ENCODE measurements at regions not wholly inside any gene's neighbourhood (a gene's known extent, or its start where the extent isn't known, plus 50 kb on each side); places are given as distances from the start of the nearest gene placed in this dataset.
"Not testable (repeated sequence)": the region's sequence is repeated elsewhere in the genome, so short reads cannot be mapped to it uniquely, and the experiment has no call there.

- no peak for DNase-seq (ENCODE audit: low spot score)
These were observed 104.9 kb downstream of the CDC7 start for GRCh38 chr1:91605566-91605965.

DNA sequence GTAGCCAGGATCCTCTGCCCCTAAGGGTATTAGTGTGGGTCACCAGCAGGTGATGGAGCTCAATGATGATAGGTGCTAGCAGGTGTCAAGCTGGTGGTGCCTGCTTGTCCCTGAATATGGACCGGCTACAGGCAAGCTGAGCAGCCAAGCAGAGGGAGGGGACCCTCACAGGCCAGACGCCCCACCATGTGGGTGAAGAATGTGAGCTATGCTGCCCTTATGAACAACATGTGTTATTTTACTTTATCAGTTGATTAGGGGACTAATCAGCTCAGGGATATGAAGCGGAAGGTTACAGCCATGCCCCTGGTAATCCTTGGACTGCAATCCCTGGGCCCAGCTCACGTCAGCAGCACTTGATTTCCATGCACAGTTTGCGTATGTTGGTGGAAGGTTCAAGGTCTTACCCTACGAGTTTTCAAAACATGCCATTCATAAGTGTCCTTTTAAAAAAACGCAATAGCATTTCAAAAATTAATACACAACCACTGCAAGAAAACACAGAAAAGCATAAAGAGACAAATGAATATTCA, 106.0 kb downstream of the CDC7 start:
- DNase-seq (ENCODE audit: low spot score), result no peak

DNA sequence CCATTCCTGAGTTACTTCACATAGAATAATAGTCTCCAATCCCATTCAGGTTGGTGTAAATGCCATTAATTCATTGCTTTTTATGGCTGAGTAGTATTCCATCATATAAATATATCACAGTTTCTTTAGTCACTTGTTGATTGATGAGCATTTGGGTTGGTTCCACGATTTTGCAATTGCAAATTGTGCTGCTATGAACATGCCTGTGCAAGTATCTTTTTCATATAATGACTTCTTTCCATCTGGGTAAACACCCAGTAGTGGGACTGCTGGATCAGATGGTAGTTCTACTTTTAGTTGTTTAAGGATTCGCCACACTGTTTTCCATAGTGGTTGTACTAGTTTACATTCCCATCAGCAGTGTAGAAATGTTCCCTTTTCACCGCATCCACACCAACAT, 107.0 kb downstream of the CDC7 start:
- DNase-seq (ENCODE audit: low spot score), result not testable (repeated sequence)

DNA sequence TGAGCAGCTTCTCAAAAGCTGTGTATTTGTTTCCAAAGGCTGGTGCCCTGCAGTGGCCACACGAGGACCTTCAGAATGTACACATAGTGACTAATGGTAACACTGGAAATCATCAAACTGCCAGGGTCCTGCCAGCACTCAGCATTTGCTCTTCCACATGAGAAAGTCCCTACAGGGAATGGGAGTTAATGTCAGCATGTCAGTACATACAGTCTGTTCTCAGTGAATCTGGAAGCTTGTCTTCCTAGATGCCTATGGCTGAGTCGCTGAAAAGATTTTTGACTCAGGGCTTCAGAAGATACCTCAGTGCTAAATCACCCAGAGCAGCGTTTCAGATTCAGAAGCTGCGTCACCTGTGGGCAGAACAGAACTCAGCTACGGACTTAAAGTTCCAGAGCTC, 108.2 kb downstream of the CDC7 start:
- DNase-seq (ENCODE audit: low spot score), result no peak

- DNase-seq (ENCODE audit: low spot score), result no peak
These were observed 108.9 kb downstream of the CDC7 start for GRCh38 chr1:91609551-91609950.

GRCh38 chr1:91610102-91610501, 109.5 kb downstream of the CDC7 start:
- no peak for DNase-seq (ENCODE audit: low spot score)

- no peak for DNase-seq (ENCODE audit: low spot score)
These were observed 110.1 kb downstream of the CDC7 start for GRCh38 chr1:91610789-91611188.

- DNase-seq (ENCODE audit: low spot score), result peak; percentile 67
These were observed 110.8 kb downstream of the CDC7 start for GRCh38 chr1:91611483-91611917.

DNA sequence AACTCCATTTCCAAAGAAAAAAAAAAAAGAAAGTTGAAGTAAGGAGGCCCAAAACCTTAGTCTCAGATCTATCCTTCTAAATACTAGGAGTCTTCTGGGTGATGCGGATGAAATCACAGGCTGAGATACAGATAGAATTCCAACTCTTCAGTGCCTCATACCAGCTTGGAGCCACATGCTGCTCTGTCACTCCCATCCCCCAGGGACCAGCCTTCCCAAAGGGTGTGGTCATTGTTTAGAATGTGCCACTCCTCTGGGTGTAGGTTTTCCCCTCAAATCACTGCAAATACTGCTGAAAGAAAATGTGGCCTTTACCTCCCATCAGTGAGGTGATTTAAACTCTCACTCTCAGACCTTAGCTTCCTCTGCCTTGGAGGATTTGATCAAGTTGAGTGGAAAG, 112.9 kb downstream of the CDC7 start:
- DNase-seq (ENCODE audit: low spot score), result no peak

DNA sequence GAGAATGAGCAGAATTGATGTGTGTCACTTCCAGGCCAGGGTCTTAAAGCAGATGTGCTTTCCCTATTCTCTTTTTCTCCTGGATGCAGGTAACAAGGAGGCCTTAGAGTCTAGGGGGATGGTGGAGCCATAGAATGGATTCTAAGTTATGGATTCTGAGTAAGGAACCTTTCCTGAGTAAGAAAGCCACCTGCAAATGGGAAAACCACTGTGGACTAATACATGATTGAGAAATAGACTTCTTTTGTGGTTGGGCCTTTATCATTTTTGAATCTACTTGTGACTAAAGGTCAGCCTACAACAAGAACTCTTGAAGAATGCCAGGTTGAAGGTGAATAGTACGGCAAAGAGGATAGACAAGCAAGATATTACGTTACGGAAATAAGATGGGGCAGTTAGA, 116.1 kb downstream of the CDC7 start:
- no peak for DNase-seq (ENCODE audit: low spot score)

GRCh38 chr1:91617285-91617765, 116.7 kb downstream of the CDC7 start:
- no peak for DNase-seq (ENCODE audit: low spot score)

DNA sequence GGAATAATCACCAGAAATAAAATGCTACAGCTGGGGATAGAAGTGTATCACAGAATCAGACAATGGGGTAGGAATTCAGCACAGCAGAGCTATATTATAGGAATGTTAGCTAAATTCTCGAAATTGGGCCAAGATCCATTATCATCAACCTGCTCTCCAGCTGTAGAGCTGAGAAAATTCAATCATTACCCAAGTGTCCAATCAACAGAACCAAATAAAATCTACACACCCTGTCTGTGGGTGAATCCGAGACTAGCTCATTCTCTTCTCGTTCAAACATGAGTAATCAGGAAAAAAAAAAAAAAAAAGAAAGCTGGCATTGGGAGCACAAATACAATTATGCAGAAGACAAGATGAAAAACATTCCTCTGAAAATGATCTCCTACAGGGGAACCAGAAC, 119.2 kb downstream of the CDC7 start:
- no peak for DNase-seq (ENCODE audit: low spot score)

DNA sequence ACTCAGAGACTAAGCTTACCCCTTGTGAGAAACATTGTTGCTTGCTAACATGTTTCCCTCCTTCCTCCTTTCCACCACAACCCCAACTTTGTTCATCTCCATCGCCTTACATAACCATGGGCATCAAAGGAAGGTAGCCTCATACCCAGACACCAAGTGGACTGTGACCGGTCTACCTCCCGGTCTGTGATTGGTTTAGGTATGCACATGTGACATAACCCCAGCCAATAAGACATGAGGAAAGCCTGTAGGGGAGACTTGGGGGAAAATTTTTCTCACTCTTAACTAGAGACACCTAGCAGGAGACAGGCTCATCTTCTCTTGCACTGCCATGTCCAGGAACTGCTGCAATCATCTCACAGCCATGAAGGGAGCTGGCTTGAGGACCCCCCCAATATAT, 120.7 kb downstream of the CDC7 start:
- DNase-seq (ENCODE audit: low spot score), result no peak

DNA sequence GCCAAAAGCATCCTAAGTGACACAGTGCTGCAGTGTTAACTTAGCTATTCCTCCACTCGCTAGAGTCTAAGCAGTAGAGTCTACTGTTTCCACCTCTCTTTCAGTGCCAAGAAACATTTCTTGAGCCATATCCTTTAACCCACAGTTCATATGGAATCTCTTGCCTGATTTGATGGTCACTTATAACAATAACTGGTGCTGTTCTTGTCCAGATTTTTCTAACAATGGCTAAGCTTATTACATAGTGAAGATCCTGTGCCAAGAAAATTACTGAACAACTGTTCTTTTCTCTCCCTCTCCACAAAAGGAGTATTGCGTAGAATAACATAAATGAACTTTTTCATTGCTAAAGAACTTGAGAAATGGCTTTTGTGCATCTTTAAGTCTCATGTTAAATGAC, 121.3 kb downstream of the CDC7 start:
- no peak for DNase-seq (ENCODE audit: low spot score)

DNA sequence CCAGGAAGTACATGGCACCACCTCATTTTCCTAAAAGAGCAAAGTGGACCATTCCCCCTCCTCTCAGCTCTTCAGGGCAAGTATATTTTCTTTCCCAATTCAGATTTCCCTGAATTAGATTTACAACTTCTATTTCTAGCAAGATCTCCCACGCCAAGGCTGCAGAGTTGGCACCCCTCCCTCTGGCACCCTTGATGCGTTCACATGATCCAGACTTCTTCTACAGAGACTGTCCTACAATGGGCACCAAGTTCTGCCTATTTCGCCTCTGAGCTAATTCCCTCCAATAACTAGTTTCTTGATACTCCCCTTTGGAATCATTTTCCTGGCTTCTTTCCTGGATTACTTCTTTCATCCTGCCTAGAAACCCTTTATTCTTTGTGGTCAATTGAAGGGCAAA, 122.0 kb downstream of the CDC7 start:
- peak; percentile 31 for DNase-seq (ENCODE audit: low spot score)

- no peak for DNase-seq (ENCODE audit: low spot score)
These were observed 122.4 kb downstream of the CDC7 start for GRCh38 chr1:91623020-91623419.

GRCh38 chr1:91624331-91624730, 123.7 kb downstream of the CDC7 start:
- no peak for DNase-seq (ENCODE audit: low spot score)

Measured in umbilical cord (tissue), 1 donor.